ENCODE measurements at regions not wholly inside any gene's neighbourhood (a gene's known extent, or its start where the extent isn't known, plus 50 kb on each side); places are given as distances from the start of the nearest gene placed in this dataset.

GRCh38 chr3:177283983-177284382, 86.7 kb upstream of the TBL1XR1 start:
- 7% methylated on average over 2 of the region's 2 CpGs for WGBS (ENCODE audit: low lambda C conversion rate)
- DNase-seq (ENCODE audit: low spot score) (no peak), FAIRE-seq (no peak), ATAC-seq (no peak)
- Histone ChIP-seq H3K4me3 (replicated peaks in 1 of 3; ENCODE audit: insufficient read depth in 1 of 3, low read depth in 2 of 3, low read length in 3 of 3) (peak overlapping the region in 1 of 3 experiments; percentile 46; a peak in 1 of 6 replicates), H3K9ac (ENCODE audit: insufficient read depth, low read depth, low read length) (peak overlapping the region; percentile 24; the same call in 1 of the 2 replicates), H4K20me1 (ENCODE audit: insufficient read depth, low read length) (no peaks in the 10 kb centered on the region), H2AFZ (ENCODE audit: low read length) (no peak overlapping the region), H3K4me2 (ENCODE audit: low read depth, low read length) (peak overlapping the region; percentile 68), H3K4me1 (ENCODE audit: insufficient read depth, low read length) (peaks cover 77% of the 10 kb centered on the region), H3K27ac (ENCODE audit: extremely low read length, insufficient read depth, low read length) (no peak overlapping the region), H3K79me2 (ENCODE audit: insufficient read depth, low read length) (no peaks in the 10 kb centered on the region), H3K9me3 (ENCODE audit: low read length) (no peaks in the 10 kb centered on the region), H3K36me3 (replicated peaks in 1 of 2; ENCODE audit: control insufficient read depth in 1 of 2, insufficient read depth in 2 of 2, low read length in 2 of 2) (no peaks in the 10 kb centered on the region), H3K27me3 (ENCODE audit: control insufficient read depth in 1 of 2, insufficient read depth in 2 of 2, low read length in 2 of 2) (no peaks in the 10 kb centered on the region)
- intact Hi-C loops (cut with micrococcal nuclease; ENCODE audit: unreplicated experiment), result no loop called here
- TF ChIP-seq CBX5 (CRISPR knock-in tag; IDR thresholded peaks at IDR 0.05; ENCODE audit: borderline replicate concordance) (no peak), ZNF563 (CRISPR knock-in tag; IDR thresholded peaks at IDR 0.05) (no peak), SAP130 (CRISPR knock-in tag; IDR thresholded peaks at IDR 0.05; ENCODE audit: low read depth) (no peak), ZFP62 (CRISPR knock-in tag; IDR thresholded peaks at IDR 0.05) (no peak), ZNF44 (CRISPR knock-in tag; IDR thresholded peaks at IDR 0.05) (no peak), ZGPAT (CRISPR knock-in tag; IDR thresholded peaks at IDR 0.05) (no peak), SATB2 (CRISPR knock-in tag; IDR thresholded peaks at IDR 0.05) (no peak), PPARG (CRISPR knock-in tag; conservative IDR thresholded peaks at IDR 0.05) (no peak), ZNF264 (CRISPR knock-in tag; IDR thresholded peaks at IDR 0.05) (no peak), LCORL (IDR thresholded peaks at IDR 0.05) (no peak), LCORL (CRISPR knock-in tag; IDR thresholded peaks at IDR 0.05) (no peak), ZNF30 (CRISPR knock-in tag; IDR thresholded peaks at IDR 0.05) (no peak), ZNF75D (CRISPR knock-in tag; IDR thresholded peaks at IDR 0.05; ENCODE audit: borderline replicate concordance) (no peak), ZNF224 (CRISPR knock-in tag; IDR thresholded peaks at IDR 0.05) (no peak)
- BruUV-seq (replicated peaks), result no TSS peak
- ChIA-PET POLR2A (no interaction called here), CTCF (ENCODE audit: low intra/inter-chr PET ratio, low total read pairs) (no interaction called here)
- in situ Hi-C loops (cut with HindIII; ENCODE audit: extremely low pct_ligation_motif_present, low pct_unique_long_range_greater_than_20kb), result no loop called here
